Ascending aorta (tissue), 2 donors: ENCODE measurements at regions not wholly inside any gene's neighbourhood (a gene's known extent, or its start where the extent isn't known, plus 50 kb on each side); places are given as distances from the start of the nearest gene placed in this dataset.

Source experiments
- DNase-seq, 2 donors: peaks; one replicate each; pipeline ENCODE4 v3.0.0-alpha.2; 2019; ENCODE audit warnings: low spot score in 2 of 2
- H3K27ac ChIP-seq, 2 donors: fragments of 200-600 bp; sonication (generic); one replicate each; pipeline ENCODE4 v1.5.1; 2016 to 2017; ENCODE audit warnings: mild to moderate bottlenecking in 1 of 2
- H3K27me3 ChIP-seq: fragments of 200-600 bp; sonication (generic); one replicate; pipeline ENCODE4 v1.5.1; 2017
- H3K36me3 ChIP-seq, 2 donors: fragments of 200-600 bp; sonication (generic); one replicate each; pipeline ENCODE4 v1.5.1; 2016
- H3K4me1 ChIP-seq, 2 donors: fragments of 200-600 bp; sonication (generic); one replicate each; pipeline ENCODE4 v1.5.1; 2016 to 2017; ENCODE audit warnings: mild to moderate bottlenecking in 1 of 2
- H3K4me3 ChIP-seq, 2 donors: fragments of 200-600 bp; sonication (generic); one replicate each; pipeline ENCODE4 v1.5.1; 2016 to 2017; ENCODE audit warnings: mild to moderate bottlenecking in 1 of 2
- H3K9me3 ChIP-seq, 2 donors: fragments of 200-600 bp; sonication (generic); one replicate each; pipeline ENCODE4 v1.5.1; 2016
- intact Hi-C: fragments of 100-400 bp; cut with DNase I; formaldehyde crosslinking; loops from one replicate; pipeline ENCODE4 v1.15.1; 2023
- TF ChIP-seq, protein P1 (sequence below), 3 experiments: fragments of 200-600 bp in 2 of 3; fragments of 450-650 bp in 1 of 3; sonication (generic) in 2 of 3; IDR thresholded peaks; one replicate each; pipeline ENCODE4 v1.5.1; 2016 to 2019; ENCODE audit warnings: antibody characterized with exemption in 3 of 3, mild to moderate bottlenecking in 1 of 3, moderate library complexity in 1 of 3

DNA sequence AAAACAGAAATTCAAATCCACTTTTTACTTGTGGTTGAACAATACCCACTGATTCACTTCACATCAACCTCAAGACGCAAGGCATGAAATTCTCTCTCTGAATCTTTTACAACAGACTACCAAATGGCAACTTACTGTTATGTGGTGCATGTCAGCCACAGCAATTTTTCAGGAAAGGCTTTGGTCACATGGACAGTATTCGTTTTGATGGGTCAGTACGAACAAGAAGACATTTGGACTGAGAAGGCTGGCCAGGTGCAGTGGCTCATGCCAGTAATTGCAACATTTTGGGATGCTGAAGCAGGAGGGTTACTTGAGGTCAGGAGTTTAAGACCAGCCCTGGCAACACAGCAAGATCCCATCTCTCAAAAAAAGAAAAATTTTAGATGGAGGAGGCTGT, 144.0 kb downstream of the SEC23A start:
- intact Hi-C loops, result no loop called here

DNA sequence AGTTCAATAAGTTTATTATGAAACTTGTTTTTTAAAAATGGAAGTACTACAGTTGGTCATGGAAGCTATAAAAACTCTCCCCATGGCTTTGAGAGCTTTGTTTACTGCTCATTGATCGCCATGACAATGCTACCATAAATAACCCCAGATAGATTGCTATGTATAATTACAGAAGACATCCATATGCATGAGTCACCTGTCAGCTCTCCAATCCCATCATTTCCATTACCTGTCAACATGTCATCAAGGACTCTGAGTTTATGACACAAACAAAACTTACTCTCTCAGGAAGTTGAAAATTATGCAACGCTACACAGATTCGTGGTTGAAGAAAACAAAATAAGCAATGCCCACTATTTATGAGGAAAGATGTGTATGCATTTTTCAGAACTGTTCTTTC, 144.4 kb downstream of the SEC23A start:
- intact Hi-C loops, result no loop called here
- H3K36me3 ChIP-seq, result no peaks in the 10 kb centered on the region
- DNase-seq, result no peak
- H3K27me3 ChIP-seq, result no peaks in the 10 kb centered on the region
- no peaks in the 10 kb centered on the region for H3K4me1 ChIP-seq
- no peak overlapping the region for H3K4me3 ChIP-seq
- H3K27ac ChIP-seq, result no peak overlapping the region
- H3K9me3 ChIP-seq, result no peaks in the 10 kb centered on the region
- TF ChIP-seq, protein P1, sequence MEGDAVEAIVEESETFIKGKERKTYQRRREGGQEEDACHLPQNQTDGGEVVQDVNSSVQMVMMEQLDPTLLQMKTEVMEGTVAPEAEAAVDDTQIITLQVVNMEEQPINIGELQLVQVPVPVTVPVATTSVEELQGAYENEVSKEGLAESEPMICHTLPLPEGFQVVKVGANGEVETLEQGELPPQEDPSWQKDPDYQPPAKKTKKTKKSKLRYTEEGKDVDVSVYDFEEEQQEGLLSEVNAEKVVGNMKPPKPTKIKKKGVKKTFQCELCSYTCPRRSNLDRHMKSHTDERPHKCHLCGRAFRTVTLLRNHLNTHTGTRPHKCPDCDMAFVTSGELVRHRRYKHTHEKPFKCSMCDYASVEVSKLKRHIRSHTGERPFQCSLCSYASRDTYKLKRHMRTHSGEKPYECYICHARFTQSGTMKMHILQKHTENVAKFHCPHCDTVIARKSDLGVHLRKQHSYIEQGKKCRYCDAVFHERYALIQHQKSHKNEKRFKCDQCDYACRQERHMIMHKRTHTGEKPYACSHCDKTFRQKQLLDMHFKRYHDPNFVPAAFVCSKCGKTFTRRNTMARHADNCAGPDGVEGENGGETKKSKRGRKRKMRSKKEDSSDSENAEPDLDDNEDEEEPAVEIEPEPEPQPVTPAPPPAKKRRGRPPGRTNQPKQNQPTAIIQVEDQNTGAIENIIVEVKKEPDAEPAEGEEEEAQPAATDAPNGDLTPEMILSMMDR (IDR thresholded peaks at IDR 0.05), result no peak

More for the DNA sequence above, 144.0 kb downstream of the SEC23A start:
- Histone ChIP-seq H3K36me3 (no peaks in the 10 kb centered on the region), H3K9me3 (no peaks in the 10 kb centered on the region), H3K4me3 (no peak overlapping the region), H3K27me3 (no peaks in the 10 kb centered on the region), H3K27ac (no peak overlapping the region), H3K4me1 (no peaks in the 10 kb centered on the region)
- no peak for DNase-seq
- TF ChIP-seq, protein P1 (IDR thresholded peaks at IDR 0.05), result no peak

DNA sequence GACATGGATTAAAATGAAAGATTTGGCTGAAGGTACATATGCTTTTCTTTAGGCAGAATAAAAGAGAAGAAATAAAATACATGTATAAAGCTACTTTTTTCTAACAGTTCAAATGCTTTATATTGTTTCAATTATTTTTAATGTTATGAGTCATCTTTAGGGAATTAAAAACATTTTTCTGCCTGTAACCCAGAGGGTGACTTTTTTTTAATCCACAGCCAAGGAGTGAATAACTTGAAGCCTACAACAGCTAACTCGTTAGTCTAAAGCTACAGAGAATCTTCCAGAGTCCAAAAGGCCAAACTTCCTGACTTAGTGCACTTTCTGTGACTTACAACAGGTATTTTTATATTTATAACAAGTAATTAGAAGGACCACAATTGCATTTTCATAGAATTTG, 151.6 kb downstream of the SEC23A start:
- no peaks in the 10 kb centered on the region for H3K27me3 ChIP-seq
- H3K27ac ChIP-seq, result peak overlapping the region; percentile 37 to 59
- intact Hi-C loops, result no loop called here
- H3K36me3 ChIP-seq, result no peaks in the 10 kb centered on the region
- H3K4me1 ChIP-seq, result peaks cover 0 to 11% of the 10 kb centered on the region in 2 donors
- no peak overlapping the region for H3K4me3 ChIP-seq
- no peaks in the 10 kb centered on the region for H3K9me3 ChIP-seq
- TF ChIP-seq, protein P1 (IDR thresholded peaks at IDR 0.05), result no peak
- DNase-seq, result no peak

DNA sequence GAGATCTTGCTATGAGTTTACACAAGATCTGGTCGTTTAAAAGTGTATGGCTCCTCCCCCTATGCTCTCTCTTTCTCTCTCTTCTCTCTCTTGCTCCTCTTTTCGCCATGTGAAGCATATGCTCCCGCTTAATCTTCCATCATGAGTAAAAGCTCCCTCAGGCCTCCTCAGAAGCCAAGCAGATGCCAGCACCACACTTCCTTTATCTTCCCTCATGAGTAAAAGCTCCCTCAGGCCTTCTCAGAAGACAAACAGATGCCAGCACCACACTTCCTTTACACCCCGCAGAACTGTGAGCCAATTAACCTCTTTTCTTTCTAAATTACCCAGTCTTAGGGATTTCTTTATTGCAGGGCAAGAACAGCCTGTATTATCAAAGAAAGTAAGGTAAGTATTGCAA, 152.4 kb downstream of the SEC23A start:
- TF ChIP-seq, protein P1 (IDR thresholded peaks at IDR 0.05), result no peak
- no peaks in the 10 kb centered on the region for H3K36me3 ChIP-seq
- DNase-seq, result no peak
- peaks cover 0 to 11% of the 10 kb centered on the region in 2 donors for H3K4me1 ChIP-seq
- H3K4me3 ChIP-seq, result no peak overlapping the region
- intact Hi-C loops, result no loop called here
- H3K27ac ChIP-seq, result peak overlapping the region; percentile 39 to 43
- no peaks in the 10 kb centered on the region for H3K27me3 ChIP-seq
- H3K9me3 ChIP-seq, result no peaks in the 10 kb centered on the region

DNA sequence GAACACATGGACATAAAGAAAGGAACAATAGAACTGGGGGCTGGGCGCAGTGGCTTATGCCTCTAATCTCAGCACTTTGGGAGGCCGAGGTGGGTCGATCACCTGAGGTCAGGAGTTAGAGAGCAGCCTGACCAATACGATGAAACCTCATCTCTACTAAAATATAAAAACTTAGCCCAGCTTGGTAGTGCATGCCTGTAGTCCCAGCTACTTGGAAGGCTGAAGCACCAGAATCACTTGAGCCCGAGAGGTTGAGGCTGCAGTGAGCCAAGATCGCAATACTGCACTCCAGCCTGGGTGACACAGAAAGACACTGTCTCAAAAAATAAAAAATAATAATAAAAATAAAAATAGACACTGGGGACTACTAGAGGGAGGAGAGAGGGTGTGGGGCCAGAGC, 154.5 kb downstream of the SEC23A start:
- H3K27ac ChIP-seq, result no peak overlapping the region

More for the DNA sequence above, 154.5 kb downstream of the SEC23A start:
- TF ChIP-seq, protein P1 (IDR thresholded peaks at IDR 0.05), result no peak
- Histone ChIP-seq H3K4me1 (peaks cover 0 to 11% of the 10 kb centered on the region in 2 donors), H3K36me3 (no peaks in the 10 kb centered on the region), H3K4me3 (no peak overlapping the region), H3K27me3 (no peaks in the 10 kb centered on the region), H3K9me3 (no peaks in the 10 kb centered on the region)
- no peak for DNase-seq
- intact Hi-C loops, result no loop called here
